Progenitor cell of endocrine pancreas (in vitro differentiated cells): ENCODE measurements at regions not wholly inside any gene's neighbourhood (a gene's known extent, or its start where the extent isn't known, plus 50 kb on each side); places are given as distances from the start of the nearest gene placed in this dataset.
"Not testable (repeated sequence)": the region's sequence is repeated elsewhere in the genome, so short reads cannot be mapped to it uniquely, and the experiment has no call there.

Experiments
- DNase-seq: peaks from one replicate; pipeline ENCODE4 v3.0.0; 2021; ENCODE audit warnings: low spot score; ENCODE audit not compliant: unreplicated experiment
- H3K27ac Mint-ChIP-seq: 2 replicates; pipeline ENCODE4 v1.8.0; 2021; ENCODE audit warnings: mild to moderate bottlenecking, moderate library complexity, mixed read lengths
- H3K27me3 Mint-ChIP-seq: 2 replicates; pipeline ENCODE4 v1.8.0; 2021; ENCODE audit warnings: mixed read lengths
- H3K36me3 Mint-ChIP-seq: 2 replicates; pipeline ENCODE4 v1.8.0; 2022; ENCODE audit warnings: mixed read lengths; ENCODE audit not compliant: insufficient read depth
- H3K4me1 Mint-ChIP-seq: 2 replicates; pipeline ENCODE4 v1.8.0; 2021; ENCODE audit warnings: low read depth, mixed read lengths
- H3K4me3 Mint-ChIP-seq: 2 replicates; pipeline ENCODE4 v1.8.0; 2021; ENCODE audit warnings: low read depth, mild to moderate bottlenecking, moderate library complexity, mixed read lengths
- H3K9me3 Mint-ChIP-seq: 2 replicates; pipeline ENCODE4 v1.8.0; 2021; ENCODE audit warnings: low read depth, mixed read lengths
- CTCF ChIP-seq: fragments of 200-600 bp; sonication (generic); IDR thresholded peaks from one replicate; pipeline ENCODE4 v1.5.0; 2021; ENCODE audit warnings: antibody characterized with exemption, mild to moderate bottlenecking; ENCODE audit not compliant: unreplicated experiment

- H3K4me1 Mint-ChIP-seq: not testable (repeated sequence)
These were observed 253.0 kb upstream of the PLGLB2 start for GRCh38 chr2:87494846-87495245.

GRCh38 chr2:87495455-87495854 is 252.4 kb upstream of the PLGLB2 start:
- H3K27ac Mint-ChIP-seq, H3K27me3 Mint-ChIP-seq, H3K4me1 Mint-ChIP-seq, H3K4me3 Mint-ChIP-seq, H3K36me3 Mint-ChIP-seq, DNase-seq, H3K9me3 Mint-ChIP-seq: not testable (repeated sequence)

More at GRCh38 chr2:87494846-87495245, 253.0 kb upstream of the PLGLB2 start:
- H3K36me3 Mint-ChIP-seq, DNase-seq, H3K27me3 Mint-ChIP-seq, H3K9me3 Mint-ChIP-seq, H3K4me3 Mint-ChIP-seq: not testable (repeated sequence)
- H3K27ac Mint-ChIP-seq: peak overlapping the region; percentile 70

DNA sequence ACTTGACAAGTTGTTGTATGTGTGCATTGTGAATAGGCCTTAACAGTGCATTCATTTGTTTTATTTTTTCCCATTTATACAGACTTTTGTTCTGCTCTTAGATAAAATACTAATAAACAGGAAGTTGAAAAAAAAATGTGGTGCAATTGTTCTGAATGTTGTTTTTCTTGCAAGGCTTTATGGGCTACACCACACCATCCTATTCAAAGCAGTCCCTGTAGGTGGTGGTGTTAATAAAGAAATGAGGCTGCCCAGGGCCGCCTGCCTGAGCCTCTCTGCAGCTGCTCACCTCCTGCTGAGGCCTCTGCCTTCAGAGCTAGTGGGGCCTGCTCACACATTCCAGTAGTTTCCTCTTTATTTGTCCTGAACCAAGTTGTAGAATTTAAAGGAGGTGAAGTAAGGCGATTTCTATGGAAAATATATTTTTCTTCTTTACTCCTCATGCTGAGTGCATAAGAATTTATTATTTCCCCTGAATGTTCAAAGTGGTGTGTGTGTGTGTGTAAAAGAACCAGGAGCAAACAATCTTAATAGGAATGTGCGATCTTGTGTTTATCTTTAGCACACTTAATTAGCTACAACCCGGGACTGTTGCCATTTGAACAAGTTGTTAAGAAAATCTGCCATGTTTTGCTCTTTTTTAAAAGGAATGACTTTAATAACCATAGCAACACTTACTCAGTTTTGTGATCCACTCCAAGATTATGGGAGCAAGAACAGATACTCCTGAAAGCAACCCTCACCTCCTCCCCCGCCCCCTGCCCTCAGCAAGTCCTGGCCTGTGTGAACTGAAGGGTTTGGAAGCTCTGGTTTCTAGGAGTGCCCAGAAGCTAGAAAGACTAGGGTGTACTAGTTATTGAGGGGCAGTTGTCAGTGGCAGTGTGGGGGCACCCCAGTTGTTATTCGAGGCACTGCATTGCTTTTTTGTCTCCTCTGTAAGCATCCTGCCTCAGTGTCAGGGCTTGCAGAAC is 251.6 kb upstream of the PLGLB2 start:
- TF ChIP-seq CTCF: peak; percentile 39
- H3K27ac Mint-ChIP-seq, DNase-seq, H3K36me3 Mint-ChIP-seq, H3K27me3 Mint-ChIP-seq, H3K4me3 Mint-ChIP-seq, H3K9me3 Mint-ChIP-seq: not testable (repeated sequence)
- H3K4me1 Mint-ChIP-seq: peaks cover 12% of the 10 kb centered on the region

DNA sequence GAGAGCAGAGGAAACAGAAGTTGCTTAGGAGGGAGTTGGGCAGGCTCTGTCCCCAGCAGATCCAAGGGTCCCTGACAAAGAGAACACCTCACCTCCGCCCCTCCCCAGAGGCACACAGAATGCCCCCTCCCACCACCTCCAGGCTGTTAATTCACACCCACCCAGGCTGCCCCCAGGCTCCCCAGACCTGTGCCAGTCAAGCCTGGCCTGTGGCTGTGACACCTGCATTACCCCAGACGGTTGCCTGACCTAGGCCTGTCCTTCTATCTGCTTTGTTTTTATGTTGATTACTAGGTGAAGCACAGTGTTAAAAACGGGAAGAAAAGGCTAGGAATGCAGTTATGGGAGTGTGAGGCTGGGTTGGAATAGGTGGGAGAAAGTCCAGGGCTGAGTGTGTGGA is 250.8 kb upstream of the PLGLB2 start:
- peaks cover 12% of the 10 kb centered on the region for H3K4me1 Mint-ChIP-seq
- not testable (repeated sequence) for DNase-seq, H3K9me3 Mint-ChIP-seq, H3K4me3 Mint-ChIP-seq, H3K27me3 Mint-ChIP-seq, H3K27ac Mint-ChIP-seq, H3K36me3 Mint-ChIP-seq

DNA sequence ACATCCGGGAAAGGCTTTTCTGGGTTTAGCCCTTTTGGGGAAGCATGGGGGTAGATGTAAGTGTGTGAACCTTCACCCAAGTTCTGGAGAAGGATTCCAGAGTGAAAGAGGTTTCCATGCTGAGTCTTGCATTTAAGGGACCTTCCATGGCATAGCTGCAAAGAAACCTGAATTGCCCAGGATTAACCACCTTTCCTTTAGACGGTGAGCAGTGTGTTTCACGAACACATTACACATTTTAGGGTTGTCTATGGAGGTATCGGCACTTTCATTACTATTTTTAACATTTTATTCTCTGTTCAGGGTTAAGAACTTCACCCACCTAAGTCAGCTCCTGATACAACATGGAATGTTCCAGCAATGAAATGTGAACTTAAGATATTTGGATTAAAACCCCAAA is 250.2 kb upstream of the PLGLB2 start:
- not testable (repeated sequence) for H3K9me3 Mint-ChIP-seq, H3K27me3 Mint-ChIP-seq, DNase-seq, H3K36me3 Mint-ChIP-seq, H3K4me3 Mint-ChIP-seq, H3K27ac Mint-ChIP-seq
- H3K4me1 Mint-ChIP-seq: peaks cover 12% of the 10 kb centered on the region

GRCh38 chr2:87498169-87498853 is 249.6 kb upstream of the PLGLB2 start:
- not testable (repeated sequence) for H3K27me3 Mint-ChIP-seq, H3K4me3 Mint-ChIP-seq, H3K36me3 Mint-ChIP-seq, H3K27ac Mint-ChIP-seq, H3K9me3 Mint-ChIP-seq, DNase-seq
- peaks cover 12% of the 10 kb centered on the region for H3K4me1 Mint-ChIP-seq

- not testable (repeated sequence) for H3K36me3 Mint-ChIP-seq, H3K9me3 Mint-ChIP-seq, H3K27ac Mint-ChIP-seq, H3K4me3 Mint-ChIP-seq, DNase-seq, H3K27me3 Mint-ChIP-seq
- H3K4me1 Mint-ChIP-seq: peaks cover 12% of the 10 kb centered on the region
These were observed 249.0 kb upstream of the PLGLB2 start for GRCh38 chr2:87498854-87499238.

- not testable (repeated sequence) for H3K36me3 Mint-ChIP-seq, H3K9me3 Mint-ChIP-seq, DNase-seq, H3K4me3 Mint-ChIP-seq, H3K27ac Mint-ChIP-seq, H3K4me1 Mint-ChIP-seq, H3K27me3 Mint-ChIP-seq
These were observed 248.0 kb upstream of the PLGLB2 start for GRCh38 chr2:87499860-87500259.

DNA sequence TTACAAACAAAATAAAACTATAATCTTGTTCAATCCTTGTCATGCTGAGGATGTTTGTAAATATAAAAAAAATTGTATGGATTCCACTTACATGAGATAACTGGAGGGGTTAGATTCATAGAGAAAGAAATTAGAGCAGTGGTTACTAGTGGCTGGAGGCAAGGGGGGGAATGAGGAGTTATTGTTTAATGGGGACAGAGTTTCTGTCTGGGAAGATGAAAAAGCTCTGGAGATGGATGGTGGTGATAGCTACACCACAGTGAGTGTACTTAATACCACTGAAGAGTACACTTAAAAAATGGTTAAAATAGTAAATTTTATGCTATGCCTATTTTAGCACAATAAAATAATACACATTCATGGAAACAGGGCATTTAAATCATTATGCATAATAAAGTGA is 247.5 kb upstream of the PLGLB2 start:
- DNase-seq, H3K4me3 Mint-ChIP-seq, H3K27me3 Mint-ChIP-seq, H3K27ac Mint-ChIP-seq, H3K4me1 Mint-ChIP-seq, H3K9me3 Mint-ChIP-seq, H3K36me3 Mint-ChIP-seq: not testable (repeated sequence)

DNA sequence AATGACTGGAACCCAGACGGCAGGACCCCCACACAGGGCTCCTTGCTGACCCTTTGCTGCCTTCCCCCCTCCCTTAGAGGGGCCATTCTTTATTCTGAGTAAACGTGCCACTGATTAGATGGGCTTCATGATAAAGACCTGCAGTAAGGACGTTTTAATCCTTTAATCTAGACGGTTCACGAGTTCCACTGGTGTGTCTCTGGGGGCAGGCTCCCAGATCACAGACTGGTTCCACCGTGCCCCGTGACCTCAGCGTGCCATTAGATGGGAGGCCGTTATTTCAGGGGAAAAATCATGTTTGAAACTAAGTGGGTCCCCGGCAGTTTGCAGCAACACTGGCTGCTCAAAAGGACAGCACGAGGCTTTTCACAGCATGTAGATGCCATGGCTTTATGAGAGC is 246.9 kb upstream of the PLGLB2 start:
- H3K4me1 Mint-ChIP-seq, DNase-seq, H3K27ac Mint-ChIP-seq, H3K27me3 Mint-ChIP-seq, H3K4me3 Mint-ChIP-seq, H3K36me3 Mint-ChIP-seq, H3K9me3 Mint-ChIP-seq: not testable (repeated sequence)
